Fibroblast of villous mesenchyme (primary cell): ENCODE measurements at regions not wholly inside any gene's neighbourhood (a gene's known extent, or its start where the extent isn't known, plus 50 kb on each side); places are given as distances from the start of the nearest gene placed in this dataset.

Experiments used
- DNase-seq: peaks from one replicate; pipeline ENCODE4 v3.0.0-alpha.2; 2010; ENCODE audit warnings: low read depth
- H3K4me3 ChIP-seq: 2 replicates; pipeline ENCODE4 v1.5.1; 2011; ENCODE audit warnings: low read depth, mild to moderate bottlenecking, low read length
- TF ChIP-seq, protein P1 (sequence below): IDR thresholded peaks from 2 replicates; pipeline ENCODE4 v1.5.1; 2012; ENCODE audit warnings: low read depth, mild to moderate bottlenecking, low read length; ENCODE audit not compliant: insufficient read depth

DNA sequence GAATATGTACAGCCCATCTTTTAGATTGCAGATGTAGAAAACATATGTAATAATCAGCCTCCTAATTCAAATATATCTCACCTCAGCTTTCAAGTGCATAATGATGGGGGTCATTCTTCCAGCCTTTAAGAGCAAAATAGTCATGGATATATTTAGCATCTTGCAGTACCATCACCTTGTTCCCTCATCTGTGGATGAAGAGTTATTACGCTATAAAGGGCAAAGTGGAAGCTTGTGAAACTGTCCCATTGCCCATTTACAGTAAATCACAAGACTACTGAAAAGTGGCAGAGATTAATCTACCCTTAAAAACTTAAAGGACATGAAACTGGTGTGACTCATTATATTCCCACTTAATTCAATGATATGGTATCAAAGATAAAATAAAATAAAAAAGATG lies 979.7 kb upstream of the HS3ST1 start:
- TF ChIP-seq, protein P1, sequence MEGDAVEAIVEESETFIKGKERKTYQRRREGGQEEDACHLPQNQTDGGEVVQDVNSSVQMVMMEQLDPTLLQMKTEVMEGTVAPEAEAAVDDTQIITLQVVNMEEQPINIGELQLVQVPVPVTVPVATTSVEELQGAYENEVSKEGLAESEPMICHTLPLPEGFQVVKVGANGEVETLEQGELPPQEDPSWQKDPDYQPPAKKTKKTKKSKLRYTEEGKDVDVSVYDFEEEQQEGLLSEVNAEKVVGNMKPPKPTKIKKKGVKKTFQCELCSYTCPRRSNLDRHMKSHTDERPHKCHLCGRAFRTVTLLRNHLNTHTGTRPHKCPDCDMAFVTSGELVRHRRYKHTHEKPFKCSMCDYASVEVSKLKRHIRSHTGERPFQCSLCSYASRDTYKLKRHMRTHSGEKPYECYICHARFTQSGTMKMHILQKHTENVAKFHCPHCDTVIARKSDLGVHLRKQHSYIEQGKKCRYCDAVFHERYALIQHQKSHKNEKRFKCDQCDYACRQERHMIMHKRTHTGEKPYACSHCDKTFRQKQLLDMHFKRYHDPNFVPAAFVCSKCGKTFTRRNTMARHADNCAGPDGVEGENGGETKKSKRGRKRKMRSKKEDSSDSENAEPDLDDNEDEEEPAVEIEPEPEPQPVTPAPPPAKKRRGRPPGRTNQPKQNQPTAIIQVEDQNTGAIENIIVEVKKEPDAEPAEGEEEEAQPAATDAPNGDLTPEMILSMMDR = no peak
- H3K4me3 ChIP-seq = no peak overlapping the region
- no peak for DNase-seq

DNA sequence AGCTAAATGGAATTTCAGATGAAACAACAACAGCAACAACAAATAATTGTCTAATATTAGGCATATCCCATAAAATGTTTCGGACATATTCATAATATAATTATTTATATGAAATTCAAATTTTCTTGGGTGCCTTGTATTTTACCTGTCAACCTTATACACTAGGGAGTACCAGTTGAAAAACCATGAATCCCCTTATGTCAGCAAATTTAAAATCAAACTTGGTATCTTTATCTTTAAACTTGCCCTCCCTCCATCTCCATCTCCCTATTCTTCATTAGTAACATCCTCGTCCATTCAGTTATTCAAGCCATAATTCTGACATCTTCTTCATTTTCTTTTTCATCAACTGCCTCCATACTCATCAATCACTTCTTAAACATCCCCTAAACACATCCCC lies 974.5 kb upstream of the HS3ST1 start:
- no peak overlapping the region for H3K4me3 ChIP-seq

DNA sequence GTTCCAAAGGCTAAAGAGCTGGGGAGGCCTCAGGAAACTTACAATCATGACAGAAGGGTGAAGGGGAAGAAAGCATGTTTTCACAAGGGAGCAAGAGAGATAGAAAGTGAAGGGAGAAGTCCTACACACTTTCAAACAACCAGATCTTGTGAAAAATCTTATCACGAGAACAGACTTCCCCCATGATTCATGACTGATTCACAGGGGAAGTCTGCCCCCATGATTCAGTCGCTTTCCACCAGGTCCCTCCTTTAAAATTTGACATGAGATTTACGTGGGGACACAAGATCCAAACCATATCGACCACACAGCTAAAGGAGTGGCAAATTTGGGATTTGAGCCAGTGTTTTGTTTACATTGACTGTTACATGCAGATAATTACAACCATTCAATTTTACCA lies 971.1 kb upstream of the HS3ST1 start:
- TF ChIP-seq, protein P1 = no peak
- no peak for DNase-seq
- no peak overlapping the region for H3K4me3 ChIP-seq

More for the DNA sequence above, 974.5 kb upstream of the HS3ST1 start:
- DNase-seq = no peak
- TF ChIP-seq, protein P1 = no peak

DNA sequence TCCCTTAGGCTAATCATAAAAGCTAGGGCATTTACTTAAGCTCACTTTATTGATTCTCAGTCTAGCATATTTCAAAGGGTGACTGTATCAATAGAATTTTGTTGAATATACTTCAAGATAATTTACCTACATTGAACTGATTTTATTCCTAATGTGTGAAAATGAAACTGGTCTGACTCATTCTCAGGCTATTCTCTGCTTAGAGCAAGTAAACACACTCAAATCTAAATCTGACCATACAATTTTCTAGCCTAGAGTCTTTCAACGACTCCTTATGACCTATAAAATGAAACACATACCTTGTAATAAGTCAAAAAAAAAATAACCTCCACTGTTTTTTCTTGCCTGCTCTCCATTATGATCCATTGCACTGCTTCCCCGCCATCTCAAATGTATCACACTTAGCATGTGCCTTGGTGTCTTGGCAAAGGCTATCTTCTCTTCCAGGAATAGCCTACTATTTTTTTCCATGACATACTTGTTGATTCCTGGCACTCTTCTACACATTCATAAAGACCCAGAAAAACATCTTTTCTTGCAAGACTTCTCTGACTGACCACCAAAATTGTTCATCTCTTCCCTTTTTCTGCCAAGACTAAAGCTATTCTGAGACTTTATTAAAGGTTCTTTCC lies 965.1 kb upstream of the HS3ST1 start:
- H3K4me3 ChIP-seq = no peak overlapping the region
- DNase-seq = no peak
- TF ChIP-seq, protein P1 = no peak

DNA sequence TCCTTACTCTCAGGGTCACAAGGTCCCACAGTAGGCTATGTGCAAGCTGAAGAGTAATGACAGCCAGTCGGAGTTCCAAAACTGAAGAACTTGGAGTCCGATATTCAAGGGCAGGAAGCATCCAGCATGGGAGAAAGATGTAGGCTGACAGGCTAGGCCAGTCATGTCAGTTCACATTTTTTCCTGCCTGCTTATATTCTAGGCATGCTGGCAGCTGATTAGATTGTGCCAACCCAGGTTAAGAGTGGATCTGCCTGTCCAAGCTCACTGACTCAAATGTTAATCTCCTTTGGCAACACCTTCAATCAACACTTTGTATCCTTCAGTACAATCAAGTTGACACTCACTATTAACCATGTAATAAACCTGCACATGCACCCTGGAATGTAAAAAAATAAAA lies 960.9 kb upstream of the HS3ST1 start:
- TF ChIP-seq, protein P1 = no peak
- DNase-seq = no peak

DNA sequence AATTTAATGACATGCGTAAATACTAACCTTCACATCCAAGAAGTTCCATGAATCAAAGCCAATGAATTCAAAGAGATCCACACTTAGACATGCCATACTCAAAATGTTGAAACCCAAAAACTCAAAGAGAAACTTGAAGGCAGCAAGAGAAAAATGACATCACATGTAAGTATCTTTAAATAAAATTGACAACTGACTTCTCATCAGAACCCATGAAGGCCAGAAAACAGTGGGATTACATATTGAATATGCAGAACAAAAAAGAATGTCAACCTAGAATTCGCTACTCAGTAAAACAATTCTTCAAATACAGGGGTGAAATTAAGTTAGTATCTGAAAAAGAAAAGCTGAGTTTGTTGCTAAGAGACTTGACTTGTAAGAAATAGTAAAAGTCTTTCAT lies 953.9 kb upstream of the HS3ST1 start:
- DNase-seq = no peak
- H3K4me3 ChIP-seq = no peak overlapping the region
- TF ChIP-seq, protein P1 = no peak

More for the DNA sequence above, 960.9 kb upstream of the HS3ST1 start:
- no peak overlapping the region for H3K4me3 ChIP-seq

DNA sequence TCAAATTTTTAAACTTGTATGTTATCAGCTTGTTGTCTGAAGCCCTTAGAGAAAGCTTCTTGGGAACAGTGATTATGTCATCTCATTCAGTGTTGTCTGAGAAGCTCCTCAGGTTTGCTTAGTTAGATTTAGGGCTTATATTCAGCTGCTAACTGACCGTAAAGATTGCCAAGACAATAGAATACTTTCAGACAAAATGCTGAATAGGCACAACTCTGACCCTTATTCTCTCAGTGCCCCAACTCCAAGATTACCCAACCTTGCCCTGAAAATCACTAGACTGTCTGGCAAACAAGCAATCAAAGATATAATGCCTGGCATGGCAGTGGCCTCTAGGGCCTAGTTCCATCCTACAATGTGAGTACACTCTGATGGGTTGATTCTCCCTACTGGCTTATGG lies 950.5 kb upstream of the HS3ST1 start:
- TF ChIP-seq, protein P1 = no peak
- DNase-seq = no peak

More for the DNA sequence above, 950.5 kb upstream of the HS3ST1 start:
- no peak overlapping the region for H3K4me3 ChIP-seq
